ENCODE measurements at regions not wholly inside any gene's neighbourhood (a gene's known extent, or its start where the extent isn't known, plus 50 kb on each side); places are given as distances from the start of the nearest gene placed in this dataset.

DNA sequence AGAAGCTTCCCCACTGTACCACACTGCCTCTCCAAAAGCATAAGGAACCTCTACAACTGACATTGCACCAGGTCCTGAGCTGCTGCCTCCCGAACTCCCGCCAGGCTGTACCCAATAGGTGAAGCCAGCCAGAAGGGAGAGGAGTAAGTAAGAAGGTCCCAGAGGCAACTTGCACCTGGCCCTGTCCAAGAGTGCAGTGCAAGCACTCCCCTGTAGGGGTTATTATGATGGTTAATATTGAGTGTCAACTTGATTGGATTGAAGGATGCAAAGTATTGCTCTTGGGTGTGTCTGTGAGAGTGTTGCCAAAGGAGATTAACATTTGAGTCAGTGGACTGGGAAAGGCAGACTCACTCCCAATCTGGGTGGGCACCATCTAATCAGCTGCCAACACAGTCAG is 879.3 kb upstream of the SLIT2 start:
- TF ChIP-seq, protein P1, sequence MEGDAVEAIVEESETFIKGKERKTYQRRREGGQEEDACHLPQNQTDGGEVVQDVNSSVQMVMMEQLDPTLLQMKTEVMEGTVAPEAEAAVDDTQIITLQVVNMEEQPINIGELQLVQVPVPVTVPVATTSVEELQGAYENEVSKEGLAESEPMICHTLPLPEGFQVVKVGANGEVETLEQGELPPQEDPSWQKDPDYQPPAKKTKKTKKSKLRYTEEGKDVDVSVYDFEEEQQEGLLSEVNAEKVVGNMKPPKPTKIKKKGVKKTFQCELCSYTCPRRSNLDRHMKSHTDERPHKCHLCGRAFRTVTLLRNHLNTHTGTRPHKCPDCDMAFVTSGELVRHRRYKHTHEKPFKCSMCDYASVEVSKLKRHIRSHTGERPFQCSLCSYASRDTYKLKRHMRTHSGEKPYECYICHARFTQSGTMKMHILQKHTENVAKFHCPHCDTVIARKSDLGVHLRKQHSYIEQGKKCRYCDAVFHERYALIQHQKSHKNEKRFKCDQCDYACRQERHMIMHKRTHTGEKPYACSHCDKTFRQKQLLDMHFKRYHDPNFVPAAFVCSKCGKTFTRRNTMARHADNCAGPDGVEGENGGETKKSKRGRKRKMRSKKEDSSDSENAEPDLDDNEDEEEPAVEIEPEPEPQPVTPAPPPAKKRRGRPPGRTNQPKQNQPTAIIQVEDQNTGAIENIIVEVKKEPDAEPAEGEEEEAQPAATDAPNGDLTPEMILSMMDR (conservative IDR thresholded peaks at IDR 0.05; ENCODE audit: low read depth, low read length): no peak
- no peak for TF ChIP-seq EZH2 (IDR thresholded peaks at IDR 0.05; ENCODE audit: borderline replicate concordance, low read depth, low read length, poor library complexity, severe bottlenecking)
